Daoy (cell line): ENCODE measurements at regions not wholly inside any gene's neighbourhood (a gene's known extent, or its start where the extent isn't known, plus 50 kb on each side); places are given as distances from the start of the nearest gene placed in this dataset.

Experiments
- DNase-seq: peaks from one replicate; pipeline ENCODE4 v3.0.0-alpha.2; 2015; ENCODE audit warnings: low read depth

GRCh38 chr9:105912863-105913516, 218.6 kb downstream of the TMEM38B start:
- peak; percentile 41 for DNase-seq

- no peak for DNase-seq
Observed at GRCh38 chr9:105921057-105921726, 226.9 kb downstream of the TMEM38B start.

- DNase-seq = no peak
Observed at GRCh38 chr9:105928416-105928815, 234.1 kb downstream of the TMEM38B start.

GRCh38 chr9:105930011-105930627, 235.8 kb downstream of the TMEM38B start:
- DNase-seq = no peak

GRCh38 chr9:105932276-105932675, 237.9 kb downstream of the TMEM38B start:
- DNase-seq = no peak

- DNase-seq = no peak
Observed at GRCh38 chr9:105950448-105950847, 256.1 kb downstream of the TMEM38B start.

- DNase-seq = no peak
Observed at GRCh38 chr9:105950894-105951293, 256.6 kb downstream of the TMEM38B start.

GRCh38 chr9:105954517-105954916, 260.2 kb downstream of the TMEM38B start:
- no peak for DNase-seq

- peak; percentile 5 for DNase-seq
Observed at GRCh38 chr9:105957830-105958229, 263.5 kb downstream of the TMEM38B start.

GRCh38 chr9:105958587-105958986, 264.2 kb downstream of the TMEM38B start:
- no peak for DNase-seq

GRCh38 chr9:105959531-105959930, 265.2 kb downstream of the TMEM38B start:
- DNase-seq = no peak

GRCh38 chr9:105963343-105964099, 269.2 kb downstream of the TMEM38B start:
- no peak for DNase-seq

- DNase-seq = no peak
Observed at GRCh38 chr9:105964156-105964555, 269.8 kb downstream of the TMEM38B start.

- DNase-seq = no peak
Observed at GRCh38 chr9:105966834-105967233, 272.5 kb downstream of the TMEM38B start.

GRCh38 chr9:105967248-105967647, 272.9 kb downstream of the TMEM38B start:
- no peak for DNase-seq

GRCh38 chr9:105967797-105968196, 273.5 kb downstream of the TMEM38B start:
- no peak for DNase-seq

GRCh38 chr9:105968811-105969466, 274.6 kb downstream of the TMEM38B start:
- DNase-seq = no peak

GRCh38 chr9:105969636-105970035, 275.3 kb downstream of the TMEM38B start:
- DNase-seq = no peak

- no peak for DNase-seq
Observed at GRCh38 chr9:105971986-105972385, 277.6 kb downstream of the TMEM38B start.

GRCh38 chr9:105972466-105973204, 278.3 kb downstream of the TMEM38B start:
- no peak for DNase-seq

GRCh38 chr9:105973951-105974351, 279.6 kb downstream of the TMEM38B start:
- no peak for DNase-seq
